Esophagus squamous epithelium (tissue), 5 donors: ENCODE measurements at regions not wholly inside any gene's neighbourhood (a gene's known extent, or its start where the extent isn't known, plus 50 kb on each side); places are given as distances from the start of the nearest gene placed in this dataset.
"Not testable (repeated sequence)": the region's sequence is repeated elsewhere in the genome, so short reads cannot be mapped to it uniquely, and the experiment has no call there.

Experiments
- DNase-seq: peaks from one replicate; lab custom pipeline; 2025; lab: John Stamatoyannopoulos, UW
- H3K27ac ChIP-seq, 4 donors: fragments of 200-600 bp; sonication (generic); one replicate each; pipeline ENCODE4 v1.5.1; 2016 to 2019; ENCODE audit warnings: mild to moderate bottlenecking in 1 of 4
- H3K27me3 ChIP-seq, 4 donors: fragments of 200-600 bp; sonication (generic); 1 replicate in 3 of 4; 2 replicates in 1 of 4; pipeline versions ENCODE4 v1.5.1 to v1.6.0; 2017 to 2021; ENCODE audit warnings: antibody characterized with exemption in 1 of 4
- H3K36me3 ChIP-seq, 3 donors: fragments of 200-600 bp; sonication (generic); one replicate each; pipeline ENCODE4 v1.5.1; 2016 to 2019
- H3K4me1 ChIP-seq, 3 donors: fragments of 200-600 bp; sonication (generic); one replicate each; pipeline ENCODE4 v1.5.1; 2017 to 2019
- H3K4me3 ChIP-seq, 4 donors: fragments of 200-600 bp; sonication (generic); 1 replicate in 3 of 4; 2 replicates in 1 of 4; pipeline ENCODE4 v1.5.1; 2016 to 2019; ENCODE audit warnings: mild to moderate bottlenecking in 2 of 4, moderate library complexity in 1 of 4
- H3K9me3 ChIP-seq, 3 donors: fragments of 200-600 bp; sonication (generic); one replicate each; pipeline ENCODE4 v1.5.1; 2016 to 2019
- CTCF ChIP-seq, 6 experiments: fragments of 450-650 bp in 4 of 6; fragments of 200-600 bp in 2 of 6; sonication (generic) in 2 of 6; IDR thresholded peaks; one replicate each; pipeline ENCODE4 v1.5.1; 2016 to 2019; ENCODE audit warnings: antibody characterized with exemption in 6 of 6, mild to moderate bottlenecking in 4 of 6, moderate library complexity in 4 of 6
- POLR2A ChIP-seq, 4 donors: fragments of 450-650 bp; IDR thresholded peaks; one replicate each; pipeline ENCODE4 v1.6.1; 2017; ENCODE audit warnings: antibody characterized with exemption in 4 of 4, mild to moderate bottlenecking in 4 of 4, moderate library complexity in 3 of 4
- WGBS, 2 donors: methylation state at CpG; one replicate each; pipeline ENCODE4 v1.1.5; 2018; 5-methylcytosine and 5-hydroxymethylcytosine counted together
- intact Hi-C: fragments of 100-400 bp; cut with DNase I; formaldehyde crosslinking; loops from one replicate; pipeline ENCODE4 v1.15.0; 2022
- donor health status: DM: yes; HTN: yes; CAD: no.

- Histone ChIP-seq H3K9me3 (no peaks in the 10 kb centered on the region), H3K36me3 (no peaks in the 10 kb centered on the region), H3K27me3 (no peaks in the 10 kb centered on the region), H3K27ac (peak overlapping the region in 1 of 4 donors; percentile 47), H3K4me3 (no peak overlapping the region), H3K4me1 (peaks cover 0 to 37% (median 4%) of the 10 kb centered on the region in 3 donors)
- intact Hi-C loops, result no loop called here
- 47 to 50% methylated on average over 1 of the region's 1 CpG for WGBS, 2 donors
- no peak for DNase-seq
- TF ChIP-seq CTCF (IDR thresholded peaks at IDR 0.05), result no peak
- no peak for TF ChIP-seq POLR2A (IDR thresholded peaks at IDR 0.05)
Observed at GRCh38 chr1:166600574-166600973, 238.7 kb upstream of the POGK start.

GRCh38 chr1:166601650-166602278 is 237.5 kb upstream of the POGK start:
- H3K4me3 ChIP-seq, result no peak overlapping the region
- WGBS, 2 donors, result 26 to 41% methylated on average over 5 of the region's 5 CpGs
- intact Hi-C loops, result no loop called here
- no peaks in the 10 kb centered on the region for H3K27me3 ChIP-seq
- TF ChIP-seq POLR2A (IDR thresholded peaks at IDR 0.05) (no peak), CTCF (IDR thresholded peaks at IDR 0.05) (no peak)
- H3K9me3 ChIP-seq, result no peaks in the 10 kb centered on the region
- no peaks in the 10 kb centered on the region for H3K36me3 ChIP-seq
- peaks cover 0 to 31% (median 4%) of the 10 kb centered on the region in 3 donors for H3K4me1 ChIP-seq
- no peak for DNase-seq
- H3K27ac ChIP-seq, result peak overlapping the region in 3 of 4 donors; percentile 21 to 47 (median 27)

- H3K27ac ChIP-seq, result peak overlapping the region in 1 of 4 donors; percentile 58
- DNase-seq, H3K27me3 ChIP-seq, H3K9me3 ChIP-seq, H3K4me3 ChIP-seq, intact Hi-C loops, H3K36me3 ChIP-seq: not testable (repeated sequence)
- peaks cover 0 to 31% (median 4%) of the 10 kb centered on the region in 3 donors for H3K4me1 ChIP-seq
- 77 to 80% methylated on average over 3 of the region's 3 CpGs for WGBS, 2 donors
Observed at GRCh38 chr1:166602801-166603200, 236.5 kb upstream of the POGK start.

DNA sequence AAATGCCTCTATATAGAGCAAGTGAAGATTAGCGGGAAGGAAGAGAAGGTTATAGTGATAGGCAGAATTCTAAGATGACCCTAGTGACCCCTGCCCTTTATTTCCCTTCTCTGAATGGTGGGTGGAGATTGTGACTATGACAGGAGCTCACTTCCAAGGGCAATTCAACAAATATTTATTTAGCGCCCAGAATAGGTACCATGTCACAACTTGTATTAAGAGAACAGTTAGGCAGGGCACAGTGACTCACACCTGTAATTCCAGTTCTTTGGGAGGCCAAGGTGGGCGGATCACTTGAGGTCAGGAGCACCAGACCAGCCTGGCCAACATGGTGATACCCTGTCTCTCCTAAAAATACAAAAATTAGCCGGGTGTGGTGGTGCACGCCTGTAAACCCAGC is 236.0 kb upstream of the POGK start:
- Histone ChIP-seq H3K9me3 (no peaks in the 10 kb centered on the region), H3K36me3 (no peaks in the 10 kb centered on the region), H3K4me3 (no peak overlapping the region), H3K27ac (peak overlapping the region in 3 of 4 donors; percentile 36 to 70 (median 58)), H3K27me3 (no peaks in the 10 kb centered on the region), H3K4me1 (peaks cover 0 to 31% (median 4%) of the 10 kb centered on the region in 3 donors)
- TF ChIP-seq POLR2A (IDR thresholded peaks at IDR 0.05), result no peak
- no peak for TF ChIP-seq CTCF (IDR thresholded peaks at IDR 0.05)
- intact Hi-C loops, result no loop called here
- no peak for DNase-seq
- 40 to 55% methylated on average over 5 of the region's 5 CpGs for WGBS, 2 donors

GRCh38 chr1:166605137-166605536 is 234.1 kb upstream of the POGK start:
- intact Hi-C loops, result no loop called here
- H3K36me3 ChIP-seq, result no peaks in the 10 kb centered on the region

More at GRCh38 chr1:166605137-166605536, 234.1 kb upstream of the POGK start:
- no peak overlapping the region for H3K27ac ChIP-seq
- H3K4me1 ChIP-seq, result peaks cover 0 to 31% (median 4%) of the 10 kb centered on the region in 3 donors
- no peak for DNase-seq
- TF ChIP-seq POLR2A (IDR thresholded peaks at IDR 0.05) (no peak), CTCF (IDR thresholded peaks at IDR 0.05) (no peak)
- WGBS, 2 donors, result 77 to 83% methylated on average over 7 of the region's 7 CpGs
- H3K4me3 ChIP-seq, result no peak overlapping the region
- H3K27me3 ChIP-seq, result no peaks in the 10 kb centered on the region
- H3K9me3 ChIP-seq, result no peaks in the 10 kb centered on the region
